ENCODE measurements at regions not wholly inside any gene's neighbourhood (a gene's known extent, or its start where the extent isn't known, plus 50 kb on each side); places are given as distances from the start of the nearest gene placed in this dataset.

DNA sequence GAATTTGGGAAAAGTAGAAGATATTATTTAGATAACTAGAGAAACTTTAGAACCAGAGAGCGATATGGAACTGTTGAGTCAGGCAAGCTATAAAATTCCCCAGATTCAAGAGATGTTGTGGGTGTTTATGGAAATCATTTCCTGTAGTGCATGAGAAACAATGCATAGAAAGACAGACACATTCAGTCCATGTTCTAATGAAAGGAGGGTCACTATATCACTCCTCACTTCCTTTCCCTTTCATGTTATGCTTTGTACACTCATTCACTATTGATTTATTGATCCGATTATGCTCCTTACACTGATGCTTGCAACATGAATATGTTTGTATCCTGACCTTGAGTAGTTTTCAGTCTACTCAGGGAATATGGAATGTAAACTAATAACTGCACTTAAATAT lies 1459.9 kb upstream of the ALCAM start:
- no peak for DNase-seq (ENCODE audit: extremely low read depth, low read depth)
- TF ChIP-seq, protein P1, sequence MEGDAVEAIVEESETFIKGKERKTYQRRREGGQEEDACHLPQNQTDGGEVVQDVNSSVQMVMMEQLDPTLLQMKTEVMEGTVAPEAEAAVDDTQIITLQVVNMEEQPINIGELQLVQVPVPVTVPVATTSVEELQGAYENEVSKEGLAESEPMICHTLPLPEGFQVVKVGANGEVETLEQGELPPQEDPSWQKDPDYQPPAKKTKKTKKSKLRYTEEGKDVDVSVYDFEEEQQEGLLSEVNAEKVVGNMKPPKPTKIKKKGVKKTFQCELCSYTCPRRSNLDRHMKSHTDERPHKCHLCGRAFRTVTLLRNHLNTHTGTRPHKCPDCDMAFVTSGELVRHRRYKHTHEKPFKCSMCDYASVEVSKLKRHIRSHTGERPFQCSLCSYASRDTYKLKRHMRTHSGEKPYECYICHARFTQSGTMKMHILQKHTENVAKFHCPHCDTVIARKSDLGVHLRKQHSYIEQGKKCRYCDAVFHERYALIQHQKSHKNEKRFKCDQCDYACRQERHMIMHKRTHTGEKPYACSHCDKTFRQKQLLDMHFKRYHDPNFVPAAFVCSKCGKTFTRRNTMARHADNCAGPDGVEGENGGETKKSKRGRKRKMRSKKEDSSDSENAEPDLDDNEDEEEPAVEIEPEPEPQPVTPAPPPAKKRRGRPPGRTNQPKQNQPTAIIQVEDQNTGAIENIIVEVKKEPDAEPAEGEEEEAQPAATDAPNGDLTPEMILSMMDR (IDR thresholded peaks at IDR 0.05; ENCODE audit: low read depth, low read length, missing control alignments): no peak
- H3K4me3 ChIP-seq (replicated peaks; ENCODE audit: low read depth, low read length): no peak overlapping the region

DNA sequence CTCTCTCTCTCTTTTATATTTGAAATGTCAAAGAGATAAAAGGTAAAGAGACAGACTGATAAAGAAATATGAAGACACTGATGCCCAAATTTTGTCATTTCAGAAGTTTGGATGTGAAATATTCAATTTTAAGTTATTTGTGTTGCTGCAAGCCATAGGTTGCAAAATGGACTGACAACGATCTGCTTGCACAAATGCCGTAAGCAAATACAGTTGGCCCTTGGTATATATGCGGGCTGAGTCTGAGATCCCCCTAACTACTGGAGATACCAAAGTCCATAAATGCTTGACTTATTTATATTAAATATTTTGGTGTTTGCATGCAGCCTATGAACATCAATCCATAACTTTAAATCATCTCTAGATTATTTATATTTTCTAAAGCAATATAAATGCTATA lies 1459.1 kb upstream of the ALCAM start:
- TF ChIP-seq, protein P1 (IDR thresholded peaks at IDR 0.05; ENCODE audit: low read depth, low read length, missing control alignments): no peak
- no peak for DNase-seq (ENCODE audit: extremely low read depth, low read depth)
- H3K4me3 ChIP-seq (replicated peaks; ENCODE audit: low read depth, low read length): no peak overlapping the region

DNA sequence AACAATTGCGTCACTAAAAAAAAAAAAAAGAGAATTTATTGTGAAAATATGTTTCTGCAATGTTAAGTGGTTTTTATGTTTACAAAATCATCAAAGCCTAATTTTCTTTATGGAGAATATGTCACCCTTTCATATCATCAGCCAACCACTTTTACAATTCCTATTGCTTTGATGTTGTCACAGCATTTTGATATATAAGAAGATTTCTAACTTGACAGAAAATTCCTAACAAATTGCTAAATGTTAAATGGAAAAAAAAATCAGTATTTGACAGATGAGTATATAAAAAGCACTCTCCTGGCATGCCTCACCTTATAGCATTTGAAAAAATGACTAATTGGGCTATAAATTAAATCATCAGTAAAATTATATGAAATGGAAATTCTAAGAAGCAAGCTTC lies 1457.3 kb upstream of the ALCAM start:
- TF ChIP-seq, protein P1 (IDR thresholded peaks at IDR 0.05; ENCODE audit: low read depth, low read length, missing control alignments): no peak
- H3K4me3 ChIP-seq (replicated peaks; ENCODE audit: low read depth, low read length): no peak overlapping the region
- DNase-seq (ENCODE audit: extremely low read depth, low read depth): no peak

DNA sequence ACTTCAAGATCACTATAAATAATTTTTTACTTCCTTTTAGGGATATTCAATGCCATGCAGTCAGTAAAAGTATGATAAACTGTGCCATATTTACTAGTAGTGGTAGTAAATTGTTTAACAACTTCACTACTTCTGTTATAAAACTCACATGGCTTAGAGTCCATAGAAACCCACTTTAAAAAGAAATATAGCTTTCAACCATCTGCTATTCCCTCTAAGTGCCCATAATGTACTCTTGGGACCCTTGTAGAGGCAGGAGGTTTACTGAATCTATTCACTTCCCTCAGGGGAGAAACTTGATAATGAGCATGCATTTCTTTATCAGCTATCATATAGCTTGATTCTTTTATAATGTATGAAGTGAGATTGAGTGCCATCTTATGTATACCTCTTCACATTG lies 1448.4 kb upstream of the ALCAM start:
- TF ChIP-seq, protein P1 (IDR thresholded peaks at IDR 0.05; ENCODE audit: low read depth, low read length, missing control alignments): no peak
- no peak for DNase-seq (ENCODE audit: extremely low read depth, low read depth)
- H3K4me3 ChIP-seq (replicated peaks; ENCODE audit: low read depth, low read length): no peak overlapping the region

DNA sequence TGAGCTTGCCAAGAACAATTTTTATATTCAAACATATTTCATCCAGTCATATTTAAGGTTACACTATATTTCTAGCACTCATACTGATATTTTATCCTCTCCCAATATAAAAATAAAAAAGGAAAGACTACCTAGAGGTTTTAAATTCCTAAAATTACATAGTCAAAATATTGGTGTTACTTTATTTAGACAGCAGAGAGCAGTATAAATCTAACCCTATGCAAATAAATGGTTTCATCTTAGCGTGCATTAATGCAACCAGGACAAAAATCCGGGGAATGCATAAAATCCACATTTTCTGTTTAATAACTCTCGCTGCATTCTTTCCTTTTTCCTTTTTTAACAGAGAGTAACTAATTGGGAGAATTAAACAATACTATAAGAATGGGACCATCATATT lies 1447.4 kb upstream of the ALCAM start:
- no peak for DNase-seq (ENCODE audit: extremely low read depth, low read depth)
- TF ChIP-seq, protein P1 (IDR thresholded peaks at IDR 0.05; ENCODE audit: low read depth, low read length, missing control alignments): no peak
- H3K4me3 ChIP-seq (replicated peaks; ENCODE audit: low read depth, low read length): no peak overlapping the region

DNA sequence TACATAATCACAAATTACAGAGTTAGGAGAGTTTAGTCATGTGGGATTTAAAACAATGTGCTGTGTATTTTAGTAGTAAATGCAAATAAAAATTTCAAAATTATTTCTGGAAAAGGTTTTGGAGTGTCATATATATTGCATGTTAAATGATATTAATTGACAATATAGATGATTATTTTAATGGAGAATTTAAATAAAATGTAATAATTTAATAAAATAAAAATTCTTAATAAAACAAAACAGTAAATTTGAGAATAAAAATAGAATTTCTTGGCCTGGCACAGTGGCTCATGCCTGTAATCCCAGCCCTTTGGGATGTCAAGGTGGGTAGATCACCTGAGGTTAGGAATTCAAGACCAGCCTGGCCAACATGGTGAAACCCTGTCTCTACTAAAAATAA lies 1442.8 kb upstream of the ALCAM start:
- TF ChIP-seq, protein P1 (IDR thresholded peaks at IDR 0.05; ENCODE audit: low read depth, low read length, missing control alignments): no peak
- DNase-seq (ENCODE audit: extremely low read depth, low read depth): no peak
- H3K4me3 ChIP-seq (replicated peaks; ENCODE audit: low read depth, low read length): no peak overlapping the region

DNA sequence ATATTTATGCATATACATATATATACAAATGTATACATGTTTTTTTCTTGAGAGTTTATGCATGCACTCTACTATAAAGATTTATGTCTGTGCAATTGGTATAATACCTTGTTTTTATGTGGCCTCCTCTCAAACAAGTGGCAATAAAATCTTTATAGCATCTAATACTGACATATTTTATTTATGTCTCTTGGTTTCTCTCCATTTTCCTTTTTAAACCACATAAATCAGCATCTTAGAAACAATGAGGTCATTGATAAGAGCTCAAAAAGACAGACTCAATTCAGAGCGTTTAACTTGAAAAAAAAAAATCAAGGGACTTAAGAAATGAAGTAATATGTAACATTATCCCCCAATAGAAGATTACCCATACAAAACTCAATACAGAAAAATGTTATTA lies 1442.2 kb upstream of the ALCAM start:
- no peak for DNase-seq (ENCODE audit: extremely low read depth, low read depth)
- no peak overlapping the region for H3K4me3 ChIP-seq (replicated peaks; ENCODE audit: low read depth, low read length)
- TF ChIP-seq, protein P1 (IDR thresholded peaks at IDR 0.05; ENCODE audit: low read depth, low read length, missing control alignments): no peak

Measured in HFF-Myc (cell line).